NCI-H128 (cell line): ENCODE measurements at regions not wholly inside any gene's neighbourhood (a gene's known extent, or its start where the extent isn't known, plus 50 kb on each side); places are given as distances from the start of the nearest gene placed in this dataset.
A peak's percentile ranks its signal among the peaks of the same experiment; 100 is the strongest.
"Not testable (repeated sequence)": the region's sequence is repeated elsewhere in the genome, so short reads cannot be mapped to it uniquely, and the experiment has no call there.

Experiments used
- DNase-seq: peaks from one replicate; lab custom pipeline; 2025; ENCODE audit not compliant: unreplicated experiment; lab: John Stamatoyannopoulos, UW

DNA sequence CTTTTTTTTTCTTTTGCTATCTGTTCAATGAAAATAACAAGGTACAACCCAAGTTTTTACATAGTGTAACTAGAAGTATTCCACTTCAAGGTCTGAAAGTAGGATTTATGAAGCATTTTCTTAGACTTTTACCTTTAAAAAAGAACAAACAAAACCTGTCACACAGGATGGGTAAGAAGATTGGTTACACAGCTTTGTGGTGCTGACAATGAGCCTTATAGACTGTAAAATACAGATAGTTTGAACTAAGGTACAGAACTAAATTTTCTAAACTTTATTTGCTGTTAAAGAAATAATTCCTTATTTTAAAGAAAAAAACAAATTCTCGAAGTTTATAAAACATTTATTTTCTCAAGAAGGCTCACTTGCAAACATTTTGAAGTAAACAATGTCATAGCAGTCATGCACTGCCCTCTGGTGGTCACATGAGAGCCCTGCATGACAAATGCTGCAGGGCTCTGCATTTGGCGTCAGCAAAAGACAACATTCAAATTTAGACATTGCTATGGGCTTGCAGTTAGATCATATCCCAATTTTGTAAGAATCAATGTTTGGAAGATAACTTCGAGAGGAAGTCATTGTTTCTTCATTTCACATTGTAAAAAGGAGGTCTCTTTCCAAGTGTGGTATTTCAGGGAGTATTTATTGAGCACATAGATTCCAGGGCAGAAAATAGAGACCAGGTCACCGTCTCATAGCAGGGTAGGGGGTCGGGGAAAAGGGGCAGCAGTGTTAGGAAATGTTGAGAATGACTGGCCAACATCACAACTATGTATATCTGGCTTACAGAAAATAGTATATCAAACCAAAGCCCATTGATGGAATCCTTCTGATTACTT lies 115.3 kb upstream of the FMN2 start:
- DNase-seq: peak; percentile 5

DNA sequence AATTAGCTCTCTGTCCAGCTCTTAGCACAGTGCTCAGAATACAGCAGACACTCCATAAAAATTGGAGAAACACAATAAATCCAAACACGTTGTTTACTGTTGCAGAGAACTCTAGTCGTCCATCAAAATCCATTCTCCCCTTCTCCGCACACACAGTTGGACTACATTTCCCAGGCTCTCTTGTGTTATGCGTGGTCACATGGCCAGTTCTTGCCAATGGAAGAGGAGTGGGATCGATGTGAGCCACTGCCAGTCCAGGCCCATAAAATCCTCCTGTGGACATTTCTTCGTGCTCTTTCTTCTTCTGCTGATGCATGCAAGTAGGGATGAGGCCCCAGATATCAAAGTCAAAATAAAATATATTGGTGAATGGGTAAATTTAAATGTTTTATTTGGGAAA lies 114.3 kb upstream of the FMN2 start:
- no peak for DNase-seq

DNA sequence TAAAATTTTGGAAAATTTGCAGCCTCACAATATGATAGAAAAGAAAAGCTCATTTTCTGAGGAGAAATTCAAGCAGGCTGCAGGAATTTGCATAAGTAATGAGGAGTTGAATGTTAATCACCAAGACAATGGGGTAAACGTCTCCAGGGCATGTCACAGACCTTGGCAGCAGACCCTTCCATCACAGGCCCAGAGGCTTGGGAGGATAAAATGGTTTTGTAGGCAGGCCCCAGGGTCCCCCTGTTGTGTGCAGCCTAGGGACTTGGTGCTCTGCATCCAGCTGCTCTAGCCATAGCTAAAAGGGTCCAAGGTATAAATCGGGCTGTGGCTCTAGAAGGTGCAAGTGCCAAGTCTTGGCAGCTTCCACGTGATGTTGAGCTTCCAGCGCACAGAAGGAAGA lies 112.2 kb upstream of the FMN2 start:
- DNase-seq: no peak

DNA sequence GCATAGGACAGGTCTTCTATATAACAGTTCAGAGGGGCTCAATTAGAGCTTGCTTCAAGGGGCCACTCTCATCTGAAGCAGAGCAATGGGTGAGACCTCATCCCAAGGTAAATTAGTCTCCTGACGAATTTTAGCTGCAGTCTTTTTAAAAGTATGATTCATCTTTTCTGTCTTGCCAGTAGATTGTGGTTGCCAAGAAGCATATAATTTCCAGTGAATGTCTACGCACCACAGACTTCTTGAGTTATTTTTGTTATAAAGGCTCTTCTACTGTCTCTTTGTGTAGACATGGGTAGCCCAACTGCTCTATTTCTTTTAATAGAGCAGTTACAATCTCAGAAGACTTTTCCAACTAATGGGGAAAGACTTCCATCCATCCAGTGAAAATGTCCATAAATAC lies 108.9 kb upstream of the FMN2 start:
- no peak for DNase-seq

DNA sequence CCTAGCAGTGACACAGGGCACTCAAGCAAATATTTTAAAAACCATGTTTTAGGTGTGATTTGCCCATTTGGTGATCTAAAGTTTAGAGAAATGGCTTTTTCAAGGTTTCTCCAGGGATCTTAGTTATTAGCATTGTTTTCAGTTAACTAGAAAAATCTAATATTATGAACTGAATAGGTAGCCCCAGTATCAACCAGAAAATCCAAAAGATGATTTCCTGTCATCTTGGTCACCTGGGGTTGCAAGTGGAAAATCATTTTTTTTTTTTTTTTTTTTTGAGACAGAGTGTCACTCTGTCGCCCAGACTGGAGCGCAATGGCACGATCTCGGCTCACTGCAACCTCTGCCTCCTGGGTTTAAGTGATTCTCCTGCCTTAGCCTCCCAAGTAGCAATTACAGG lies 106.6 kb upstream of the FMN2 start:
- no peak for DNase-seq

DNA sequence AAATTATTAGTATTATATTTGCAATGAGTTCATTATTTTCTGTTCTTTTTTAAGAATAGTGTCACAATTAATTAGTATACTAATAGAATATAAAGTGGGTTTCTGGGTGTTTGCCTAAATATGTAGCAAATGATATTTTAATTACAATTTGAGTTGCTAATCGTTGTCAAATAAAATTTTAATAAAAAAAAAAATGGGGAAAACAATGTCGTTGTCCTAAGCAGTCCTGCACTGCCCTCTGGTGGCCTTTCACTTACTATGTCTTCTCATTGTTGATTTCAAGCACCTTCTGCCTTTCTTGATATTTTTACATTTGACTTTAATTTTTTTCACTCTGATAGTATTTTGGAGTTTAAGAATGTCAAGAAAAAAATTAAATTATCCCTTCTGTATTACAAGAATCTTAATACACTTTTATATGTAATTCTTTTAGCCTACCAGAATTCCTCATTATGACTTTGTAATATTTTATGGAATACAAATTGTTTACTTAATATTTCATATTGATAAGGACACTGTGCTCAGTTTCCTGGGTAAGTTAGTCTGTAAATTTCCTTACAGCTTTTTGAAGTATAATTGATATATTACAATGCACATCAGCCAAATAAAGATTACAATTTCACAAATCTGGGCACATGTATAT lies 104.5 kb upstream of the FMN2 start:
- DNase-seq: no peak

DNA sequence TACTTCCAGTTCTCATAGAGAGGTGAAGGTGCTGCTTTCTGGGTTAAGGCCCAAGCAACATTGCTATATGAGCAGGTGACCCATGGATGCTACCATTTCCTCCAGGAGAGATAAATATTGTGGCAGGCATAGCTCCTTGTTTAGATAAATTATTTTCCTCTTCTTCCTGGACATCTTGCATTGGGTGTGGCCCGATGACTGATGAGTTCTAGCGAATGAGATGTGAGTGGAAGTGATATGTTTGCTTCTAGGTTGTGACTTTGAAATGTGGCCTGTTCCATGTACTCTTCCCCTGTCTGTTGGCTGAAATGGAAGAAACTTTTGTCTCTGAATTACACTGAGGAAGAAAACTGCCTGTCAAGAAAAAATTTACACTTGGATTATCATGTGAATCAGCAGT lies 101.7 kb upstream of the FMN2 start:
- DNase-seq: no peak

DNA sequence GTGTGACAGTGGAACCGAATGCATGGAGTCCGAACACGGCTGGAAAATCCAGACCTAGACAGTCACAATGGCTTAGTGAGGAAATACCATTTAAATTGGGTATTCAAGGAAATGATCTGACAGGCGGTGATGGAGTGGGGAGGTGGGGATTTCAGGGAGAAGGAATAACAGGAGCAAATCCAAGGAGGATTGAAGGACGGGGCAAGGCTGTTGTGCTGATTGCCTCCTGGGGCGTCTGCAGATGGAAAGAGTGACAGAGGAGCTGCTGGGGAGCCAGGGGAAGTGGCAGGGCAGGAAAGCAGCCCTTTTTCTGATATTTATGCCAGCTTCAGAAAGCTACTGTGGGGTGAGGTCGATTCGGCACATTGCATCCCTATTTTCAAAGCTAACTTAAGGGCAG lies 99.1 kb upstream of the FMN2 start:
- not testable (repeated sequence) for DNase-seq

DNA sequence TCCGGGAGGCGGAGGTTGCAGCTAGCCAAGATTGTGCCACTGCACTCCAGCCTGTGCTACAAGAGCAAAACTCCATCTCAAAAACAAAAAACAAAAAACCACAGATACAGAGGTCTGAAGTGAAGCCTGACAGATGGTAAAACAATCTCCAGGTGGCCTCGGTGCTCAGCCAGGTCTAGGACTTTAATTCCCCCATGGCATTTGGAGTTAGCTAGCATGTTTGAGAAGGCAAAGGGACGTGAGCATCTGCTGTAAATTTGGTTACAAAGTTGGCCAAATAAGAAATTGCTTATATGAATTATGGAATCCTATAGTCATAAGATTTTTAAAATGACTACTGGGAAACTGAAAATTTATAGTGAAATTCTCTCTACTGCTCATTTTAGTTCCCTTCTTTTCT lies 98.3 kb upstream of the FMN2 start:
- no peak for DNase-seq

DNA sequence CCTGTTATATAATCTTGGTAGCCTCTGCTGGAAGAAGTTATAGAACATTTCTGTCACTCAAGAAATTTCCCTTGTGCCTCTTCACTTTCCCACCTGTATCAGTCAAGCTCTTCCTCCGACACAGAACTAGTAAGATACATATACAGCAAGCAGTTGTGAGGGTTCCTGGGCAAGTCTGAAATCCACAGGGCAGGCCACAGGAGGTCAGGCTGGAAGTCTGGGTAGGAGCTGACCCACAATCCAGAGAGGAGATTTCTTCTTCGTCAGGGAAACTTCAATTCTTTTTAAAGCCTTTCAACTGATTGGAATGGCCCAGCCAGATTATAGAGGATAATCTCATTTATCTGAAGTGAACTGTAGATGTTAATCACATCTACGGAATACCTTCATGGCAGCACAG lies 96.4 kb upstream of the FMN2 start:
- no peak for DNase-seq

DNA sequence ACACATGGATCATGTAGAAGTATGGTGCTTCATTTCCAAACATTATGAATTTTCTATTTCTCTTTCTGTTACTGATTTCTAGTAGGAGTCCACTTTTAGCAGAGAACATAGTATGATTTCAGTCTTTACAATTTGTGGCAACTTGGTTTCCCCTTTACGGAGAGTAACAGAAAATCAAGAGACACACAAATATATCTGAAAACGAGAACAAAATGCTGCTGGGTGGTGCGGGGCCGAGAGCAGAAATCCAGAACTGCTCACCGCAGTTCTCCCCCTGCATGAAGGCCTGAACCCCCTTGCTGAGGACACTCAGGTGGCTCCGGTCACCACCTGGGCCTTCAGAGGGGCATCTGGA lies 94.5 kb upstream of the FMN2 start:
- no peak for DNase-seq

DNA sequence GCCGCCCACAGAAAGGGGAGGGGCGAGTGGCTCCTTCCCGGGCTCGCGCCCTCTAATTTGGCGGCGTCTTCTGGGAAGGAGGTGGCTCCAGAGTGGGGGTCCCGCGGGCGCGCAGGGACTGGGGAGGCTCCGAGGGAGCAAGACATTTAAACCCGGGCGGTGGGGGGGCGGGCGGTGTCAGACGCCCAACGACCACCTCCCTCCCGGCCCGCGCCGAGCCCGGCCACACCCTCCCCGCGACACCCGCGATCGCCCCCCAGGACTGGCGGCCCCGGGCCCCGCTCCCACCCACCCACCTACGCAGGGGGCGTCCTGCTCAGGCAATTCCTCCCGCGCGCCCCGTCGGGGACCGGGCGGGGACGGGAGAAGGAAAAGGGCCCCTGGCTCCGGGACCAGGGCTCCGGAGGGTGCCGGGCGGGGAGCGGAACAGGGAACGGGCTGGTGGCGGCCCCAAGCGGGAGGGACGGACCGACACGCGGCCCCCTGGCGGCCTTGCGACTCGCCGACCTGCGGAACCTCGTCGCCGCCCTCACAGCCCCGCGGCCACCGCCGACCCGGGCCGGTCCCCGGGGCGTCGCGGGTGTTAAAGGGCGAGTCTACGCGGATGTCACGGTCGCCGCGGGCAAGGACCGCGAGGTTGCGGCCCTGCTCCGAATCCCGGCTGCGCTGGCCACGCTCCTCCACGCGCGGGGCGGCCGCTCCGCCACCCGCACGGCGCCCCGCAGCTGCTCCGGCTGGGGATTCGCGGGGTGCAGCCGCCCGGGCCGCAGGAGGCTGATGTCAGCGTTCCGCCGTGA lies 94.0 kb upstream of the FMN2 start:
- no peak for DNase-seq

DNA sequence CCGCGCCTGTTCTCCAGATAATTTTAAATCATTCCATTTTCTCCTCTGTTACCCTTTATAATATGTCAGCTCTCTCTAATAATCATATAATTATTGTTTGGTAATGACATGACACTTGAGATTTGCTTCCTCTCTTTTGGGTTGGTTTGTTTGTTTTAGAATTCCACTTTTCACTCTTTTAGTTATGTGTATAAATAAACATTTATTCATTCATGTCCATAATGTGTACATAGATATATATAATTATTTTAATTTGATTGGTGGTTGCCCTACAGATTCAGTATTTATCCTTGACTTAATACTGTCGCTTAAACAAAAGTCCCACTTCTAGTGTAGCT lies 93.4 kb upstream of the FMN2 start:
- no peak for DNase-seq

DNA sequence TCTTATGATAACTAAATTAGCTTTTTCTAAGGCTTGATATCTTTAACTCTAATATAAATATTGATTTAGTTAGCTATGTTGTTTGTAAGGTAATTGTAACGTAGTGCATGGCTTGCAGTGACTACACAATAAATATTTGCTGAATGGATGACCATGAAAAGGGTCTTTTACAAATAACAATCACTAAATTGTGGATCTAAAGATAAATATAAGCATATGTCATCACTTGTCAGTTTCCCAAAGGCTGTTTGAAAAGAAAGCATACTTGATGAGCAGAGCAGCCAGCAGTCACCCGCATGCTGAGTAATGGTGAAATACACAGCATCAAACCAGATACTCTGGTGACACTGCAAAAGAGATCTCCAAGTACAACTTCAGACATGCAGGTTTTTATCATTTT lies 92.5 kb upstream of the FMN2 start:
- no peak for DNase-seq

DNA sequence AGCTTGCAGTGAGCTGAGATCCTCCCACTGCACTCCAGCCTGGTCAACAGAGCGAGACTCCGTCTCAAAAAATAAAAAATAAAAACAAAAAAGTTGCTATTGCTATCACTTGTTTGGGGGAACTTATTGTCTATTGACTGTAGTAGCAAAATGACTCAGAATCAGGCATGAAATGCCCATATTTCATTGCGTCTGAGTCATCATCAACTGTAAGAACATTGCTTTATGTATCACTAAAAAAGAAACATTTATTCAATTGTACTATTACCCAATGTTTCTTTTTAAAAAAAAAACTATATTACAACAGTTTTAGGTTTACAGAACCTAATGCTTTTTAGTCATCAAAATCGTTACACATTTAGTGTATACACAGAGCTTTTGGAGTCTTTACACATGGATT lies 91.0 kb upstream of the FMN2 start:
- DNase-seq: no peak

DNA sequence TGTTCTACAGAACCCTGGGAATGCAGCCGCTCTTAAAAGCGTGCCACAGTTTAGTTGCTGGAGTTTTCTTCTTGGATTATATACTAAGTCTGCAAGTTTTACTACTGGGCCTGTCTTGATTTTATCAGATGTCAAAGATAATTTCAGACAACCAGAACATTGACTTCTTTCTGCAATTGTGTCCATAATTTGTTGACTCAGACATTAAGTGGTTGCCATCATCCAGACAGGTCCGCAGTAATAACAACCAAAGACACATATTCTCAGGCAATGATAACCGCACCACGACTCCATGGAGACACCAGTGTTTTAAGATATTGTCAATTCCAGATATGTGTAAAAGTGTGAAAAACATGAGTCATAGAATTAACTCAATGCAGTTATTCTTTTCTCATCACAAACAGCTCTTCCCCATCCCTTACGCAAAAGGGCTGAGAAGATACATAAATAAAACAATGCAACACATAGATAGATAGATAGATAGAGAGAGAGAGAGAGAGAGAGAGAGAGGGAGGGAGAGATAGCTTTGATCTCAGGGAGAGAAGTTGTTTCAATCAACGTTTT lies 90.4 kb upstream of the FMN2 start:
- no peak for DNase-seq

DNA sequence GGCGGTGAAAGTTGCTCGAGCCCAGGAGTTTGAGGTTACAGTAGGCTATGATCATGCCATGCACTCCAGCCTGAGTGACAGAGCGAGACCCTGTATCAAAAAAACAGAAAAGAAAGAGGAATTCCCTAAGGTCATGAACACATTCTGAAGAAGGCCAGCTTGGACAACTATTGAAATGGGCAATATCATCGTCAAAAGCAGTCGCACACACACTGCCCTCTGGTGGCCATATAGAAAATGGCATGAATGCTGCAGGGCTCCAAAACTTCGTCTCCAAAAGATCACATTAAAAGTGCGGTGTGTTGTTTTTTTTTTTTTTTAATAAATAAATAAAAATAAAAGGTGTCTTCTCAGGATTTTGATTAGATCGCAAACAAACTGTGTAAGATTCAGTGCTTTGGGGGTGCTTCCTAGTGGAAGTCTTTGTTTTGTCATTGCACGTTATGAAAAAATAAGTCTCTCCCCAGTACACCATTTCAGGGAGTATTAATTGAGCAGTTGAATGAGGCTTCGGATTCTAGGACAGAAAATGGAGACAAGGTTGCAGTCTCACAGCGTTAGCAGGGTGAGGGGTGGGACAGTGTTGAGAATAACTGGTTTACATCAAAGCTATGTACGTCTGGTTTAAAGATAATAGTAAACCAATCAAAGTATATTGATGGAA lies 87.5 kb upstream of the FMN2 start:
- DNase-seq: no peak

DNA sequence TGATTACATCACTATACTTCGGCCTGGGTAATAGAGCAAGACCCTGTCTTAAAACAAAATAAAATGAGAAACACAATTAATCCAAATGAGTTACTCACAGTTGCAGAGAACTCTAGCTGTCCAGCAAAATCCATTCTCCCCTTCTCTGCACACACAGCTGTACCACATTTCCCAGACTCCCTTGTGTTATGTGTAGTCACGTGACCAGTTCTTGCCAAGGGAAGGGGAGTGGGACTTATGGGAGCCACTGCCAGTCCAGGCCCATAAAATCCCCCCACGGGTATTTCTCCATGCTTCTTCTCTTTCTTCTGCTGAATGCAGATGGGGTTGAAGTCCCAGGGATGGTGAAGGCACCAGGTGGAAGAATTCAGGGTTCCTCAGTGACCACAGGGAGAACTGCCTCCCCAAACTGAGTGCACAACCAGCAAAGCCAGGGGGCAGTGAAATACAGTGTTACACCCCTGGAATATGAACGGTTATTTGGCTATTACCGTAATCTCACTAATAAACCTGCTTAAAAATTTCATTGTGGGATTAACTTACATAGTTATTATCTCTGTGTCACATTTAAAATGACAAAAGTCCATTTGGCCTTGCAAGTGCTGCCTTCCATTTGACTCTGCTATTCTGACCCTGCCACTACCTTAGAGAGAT lies 85.6 kb upstream of the FMN2 start:
- DNase-seq: no peak

DNA sequence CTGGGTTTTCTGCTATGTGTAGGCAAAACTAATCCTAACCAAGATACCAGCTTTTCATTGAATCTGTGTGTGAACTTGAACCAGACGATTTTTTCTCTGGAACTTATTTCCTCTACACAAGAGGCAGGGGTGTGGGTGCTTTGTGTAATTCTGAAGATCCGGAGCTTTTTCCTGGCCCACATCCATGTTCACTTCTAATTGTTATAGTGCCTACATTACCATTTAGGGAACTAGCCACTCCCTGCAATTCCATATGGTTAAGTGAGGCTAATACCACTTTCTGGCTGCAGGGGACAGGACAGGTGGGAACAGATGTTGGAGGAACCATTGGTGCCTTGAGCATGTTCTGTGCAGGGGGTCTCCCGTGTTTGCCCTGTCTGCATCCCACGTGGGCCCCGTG lies 83.4 kb upstream of the FMN2 start:
- DNase-seq: no peak

DNA sequence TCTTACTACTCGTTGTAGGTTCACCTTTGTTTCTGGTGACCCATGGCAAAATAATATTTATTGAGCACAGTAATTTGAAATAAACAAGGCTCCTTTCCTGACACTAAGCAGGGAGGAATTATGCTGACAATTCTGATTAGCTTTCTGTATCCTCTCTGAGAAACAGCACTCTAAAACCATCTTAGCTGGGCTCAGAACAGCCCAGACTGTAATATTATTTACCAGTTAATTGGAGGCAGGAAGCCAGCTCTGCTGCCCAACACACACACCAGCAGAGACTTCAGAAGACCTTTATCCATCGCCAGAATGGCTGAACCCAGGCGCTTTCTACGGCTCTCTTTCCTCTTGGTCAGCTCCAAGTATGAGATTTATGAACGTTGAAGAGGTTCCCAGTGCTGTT lies 77.6 kb upstream of the FMN2 start:
- no peak for DNase-seq

DNA sequence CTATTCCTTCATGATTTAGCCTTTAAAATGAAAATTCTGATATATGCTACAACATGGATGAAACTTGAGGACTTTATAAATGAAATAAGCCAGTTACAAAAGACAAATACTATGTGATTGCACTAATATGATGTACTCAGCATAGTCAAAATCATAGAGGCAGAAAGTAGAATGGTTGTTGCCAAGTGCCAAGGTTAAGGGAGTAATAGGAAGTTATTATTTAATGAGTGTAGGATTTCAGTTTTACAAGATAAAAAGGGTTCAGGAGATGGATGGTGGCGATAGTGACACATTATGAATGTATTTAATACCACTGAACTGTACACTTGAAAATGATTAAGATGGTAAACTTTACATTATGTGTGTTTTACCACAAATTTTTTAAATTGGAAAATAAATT lies 73.1 kb upstream of the FMN2 start:
- DNase-seq: no peak
